Activated B cell treated with CpG ODN at 0.5 μM for 24 hours (primary cell): ENCODE measurements at regions not wholly inside any gene's neighbourhood (a gene's known extent, or its start where the extent isn't known, plus 50 kb on each side); places are given as distances from the start of the nearest gene placed in this dataset.

ENCODE experiments used
- ATAC-seq: fragments of 200-7000 bp; cut with Tn5 transposase; one replicate; pipeline ENCODE4 v1.10.0; 2021; ENCODE audit warnings: low read depth, mild to moderate bottlenecking, moderate library complexity
- CTCF ChIA-PET: fragments of 350-600 bp; sonication (Branson Sonifier 250); formaldehyde crosslinking; loops from one replicate; lab custom pipeline; 2021; ENCODE audit warnings: antibody characterized with exemption; lab: Charles Lee
- POLR2A ChIA-PET: fragments of 350-600 bp; sonication (Branson Sonifier 250); formaldehyde crosslinking; loops from one replicate; lab custom pipeline; 2021; ENCODE audit warnings: antibody characterized with exemption; lab: Charles Lee
- DNase-seq: peaks from one replicate; pipeline ENCODE4 v3.0.0; 2022
- H3K27ac Mint-ChIP-seq: one replicate; pipeline ENCODE4 v1.8.0; 2020; ENCODE audit warnings: mixed read lengths
- H3K27me3 Mint-ChIP-seq: one replicate; pipeline ENCODE4 v1.8.0; 2021; ENCODE audit warnings: mixed read lengths
- H3K36me3 Mint-ChIP-seq: one replicate; pipeline ENCODE4 v1.8.0; 2021; ENCODE audit warnings: low read depth, mixed read lengths
- H3K4me1 Mint-ChIP-seq: one replicate; pipeline ENCODE4 v1.8.0; 2021; ENCODE audit warnings: mixed read lengths
- H3K4me3 Mint-ChIP-seq: one replicate; pipeline ENCODE4 v1.8.0; 2020; ENCODE audit warnings: mild to moderate bottlenecking, mixed read lengths
- H3K9me3 Mint-ChIP-seq: one replicate; pipeline ENCODE4 v1.8.0; 2020; ENCODE audit warnings: mixed read lengths
- CTCF ChIP-seq: fragments of 200-600 bp; IDR thresholded peaks from one replicate; pipeline ENCODE4 v1.8.0; 2022; ENCODE audit warnings: antibody characterized with exemption, mild to moderate bottlenecking
- intact Hi-C: fragments of 100-400 bp; cut with micrococcal nuclease; formaldehyde crosslinking; loops from one replicate; pipeline ENCODE4 v1.15.1; 2024

GRCh38 chrX:131955099-131955777 lies 67.9 kb upstream of the STK26 start:
- DNase-seq (no peak), ATAC-seq (no peak)
- POLR2A ChIA-PET: no interaction called here
- Mint-ChIP-seq H3K4me1 (no peaks in the 10 kb centered on the region), H3K27ac (no peak overlapping the region), H3K36me3 (no peaks in the 10 kb centered on the region), H3K9me3 (no peaks in the 10 kb centered on the region), H3K27me3 (no peaks in the 10 kb centered on the region), H3K4me3 (no peak overlapping the region)
- intact Hi-C loops: no loop called here
- CTCF ChIA-PET: no interaction called here
- TF ChIP-seq CTCF: no peak

GRCh38 chrX:131958724-131959123 lies 64.4 kb upstream of the STK26 start:
- Mint-ChIP-seq H3K27me3 (no peaks in the 10 kb centered on the region), H3K9me3 (no peaks in the 10 kb centered on the region), H3K4me1 (no peaks in the 10 kb centered on the region), H3K4me3 (no peak overlapping the region), H3K36me3 (no peaks in the 10 kb centered on the region), H3K27ac (no peak overlapping the region)
- intact Hi-C loops: no loop called here
- no peak for TF ChIP-seq CTCF
- CTCF ChIA-PET: no interaction called here
- DNase-seq (no peak), ATAC-seq (no peak)
- POLR2A ChIA-PET: no interaction called here

- Mint-ChIP-seq H3K9me3 (no peaks in the 10 kb centered on the region), H3K27ac (no peak overlapping the region), H3K27me3 (no peaks in the 10 kb centered on the region), H3K4me1 (peaks cover 4% of the 10 kb centered on the region), H3K36me3 (no peaks in the 10 kb centered on the region), H3K4me3 (no peak overlapping the region)
- no peak for TF ChIP-seq CTCF
- intact Hi-C loops: no loop called here
- POLR2A ChIA-PET: no interaction called here
- ATAC-seq (no peak), DNase-seq (no peak)
- CTCF ChIA-PET: no interaction called here
Measured at GRCh38 chrX:131970347-131970746, 52.8 kb upstream of the STK26 start.
